ENCODE measurements at regions not wholly inside any gene's neighbourhood (a gene's known extent, or its start where the extent isn't known, plus 50 kb on each side); places are given as distances from the start of the nearest gene placed in this dataset.

GRCh38 chr3:83823095-83823494, 1135.7 kb upstream of the CADM2 start:
- in situ Hi-C loops (cut with HindIII; ENCODE audit: low pct_unique_long_range_greater_than_20kb, low sequenced_read_pairs), result no loop called here
- DNase-seq (ENCODE audit: low read depth, low spot score), result no peak

DNA sequence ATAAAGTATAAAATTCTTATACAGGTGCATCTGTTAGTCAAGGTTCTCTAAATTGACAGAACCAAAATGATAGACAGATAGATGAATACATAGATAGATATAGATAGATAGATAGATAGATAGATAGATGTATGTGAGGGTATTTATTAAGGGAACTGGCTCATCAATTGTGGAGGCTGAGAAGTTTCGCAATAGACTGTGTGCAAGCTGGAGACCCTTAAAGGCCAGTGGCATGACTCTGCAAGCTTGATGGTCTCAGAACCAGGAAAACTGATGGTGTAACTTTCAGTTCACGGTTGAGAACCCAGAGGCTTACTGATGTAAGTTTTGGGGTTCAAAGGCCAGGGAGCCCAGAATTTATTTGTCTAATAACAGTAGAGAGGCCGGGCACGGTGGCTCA, 1123.7 kb upstream of the CADM2 start:
- DNase-seq (ENCODE audit: low read depth, low spot score), result no peak
- in situ Hi-C loops (cut with HindIII; ENCODE audit: low pct_unique_long_range_greater_than_20kb, low sequenced_read_pairs), result no loop called here

- no peak for DNase-seq (ENCODE audit: low read depth, low spot score)
Measured at GRCh38 chr3:83842511-83842910, 1116.3 kb upstream of the CADM2 start.

GRCh38 chr3:83843716-83844115, 1115.1 kb upstream of the CADM2 start:
- in situ Hi-C loops (cut with HindIII; ENCODE audit: low pct_unique_long_range_greater_than_20kb, low sequenced_read_pairs), result no loop called here
- no peak for DNase-seq (ENCODE audit: low read depth, low spot score)

More at GRCh38 chr3:83842511-83842910, 1116.3 kb upstream of the CADM2 start:
- in situ Hi-C loops (cut with HindIII; ENCODE audit: low pct_unique_long_range_greater_than_20kb, low sequenced_read_pairs), result no loop called here

DNA sequence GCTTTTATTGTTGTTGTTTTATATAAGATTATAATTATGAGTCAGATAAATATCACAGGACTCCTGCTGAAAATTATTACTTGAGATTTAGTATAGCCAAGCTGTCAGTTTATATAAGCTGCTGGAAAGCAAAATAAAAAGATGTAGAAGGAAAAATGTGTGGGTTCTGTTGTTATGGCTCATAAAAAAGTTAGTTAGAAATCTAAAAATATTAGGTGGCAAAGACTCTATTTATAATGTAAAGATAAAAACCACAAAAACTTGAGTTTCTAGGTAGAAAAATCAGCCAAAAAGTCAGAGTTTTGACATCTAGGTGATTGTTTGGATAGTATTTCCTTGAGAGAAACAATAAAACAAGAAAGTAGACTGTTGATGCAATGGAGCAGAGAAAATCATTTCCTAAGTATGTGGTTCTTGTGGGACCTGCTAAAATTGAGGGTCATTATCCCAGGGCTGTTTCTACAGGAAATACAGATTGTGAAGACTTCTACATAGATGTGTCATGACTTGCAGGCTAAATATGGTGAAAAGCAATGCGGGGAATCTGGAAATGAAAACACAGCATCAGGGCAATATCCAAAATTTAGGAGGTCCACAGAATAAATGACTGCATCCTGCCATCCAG, 1109.6 kb upstream of the CADM2 start:
- in situ Hi-C loops (cut with HindIII; ENCODE audit: low pct_unique_long_range_greater_than_20kb, low sequenced_read_pairs), result no loop called here
- no peak for DNase-seq (ENCODE audit: low read depth, low spot score)

- DNase-seq (ENCODE audit: low read depth, low spot score), result no peak
- in situ Hi-C loops (cut with HindIII; ENCODE audit: low pct_unique_long_range_greater_than_20kb, low sequenced_read_pairs), result no loop called here
Measured at GRCh38 chr3:83863380-83863779, 1095.4 kb upstream of the CADM2 start.

GRCh38 chr3:83868909-83869567, 1089.8 kb upstream of the CADM2 start:
- in situ Hi-C loops (cut with HindIII; ENCODE audit: low pct_unique_long_range_greater_than_20kb, low sequenced_read_pairs), result no loop called here
- no peak for DNase-seq (ENCODE audit: low read depth, low spot score)

DNA sequence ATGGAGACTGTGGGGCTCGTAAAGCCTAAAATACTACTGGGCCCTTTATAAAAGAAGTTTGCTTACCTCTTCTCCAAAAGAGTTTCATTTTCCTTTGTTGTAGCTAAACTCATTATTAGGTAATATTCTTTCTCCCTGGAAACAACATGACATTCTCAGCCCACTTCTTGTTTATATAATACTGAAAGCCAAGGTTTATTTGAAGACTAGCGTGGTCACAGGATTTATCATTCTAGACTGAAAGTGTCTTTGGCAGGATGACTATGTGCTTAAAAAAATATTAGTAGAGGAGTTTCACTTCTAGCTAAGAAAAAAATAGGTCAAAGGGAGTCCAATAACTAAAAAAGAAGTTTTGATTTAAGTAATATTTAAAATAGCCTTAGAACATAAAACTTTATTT, 1085.2 kb upstream of the CADM2 start:
- in situ Hi-C loops (cut with HindIII; ENCODE audit: low pct_unique_long_range_greater_than_20kb, low sequenced_read_pairs), result no loop called here
- DNase-seq (ENCODE audit: low read depth, low spot score), result no peak

GRCh38 chr3:83877910-83878309, 1080.9 kb upstream of the CADM2 start:
- in situ Hi-C loops (cut with HindIII; ENCODE audit: low pct_unique_long_range_greater_than_20kb, low sequenced_read_pairs), result no loop called here
- DNase-seq (ENCODE audit: low read depth, low spot score), result no peak

- DNase-seq (ENCODE audit: low read depth, low spot score), result no peak
- in situ Hi-C loops (cut with HindIII; ENCODE audit: low pct_unique_long_range_greater_than_20kb, low sequenced_read_pairs), result no loop called here
Measured at GRCh38 chr3:83882701-83883100, 1076.1 kb upstream of the CADM2 start.

DNA sequence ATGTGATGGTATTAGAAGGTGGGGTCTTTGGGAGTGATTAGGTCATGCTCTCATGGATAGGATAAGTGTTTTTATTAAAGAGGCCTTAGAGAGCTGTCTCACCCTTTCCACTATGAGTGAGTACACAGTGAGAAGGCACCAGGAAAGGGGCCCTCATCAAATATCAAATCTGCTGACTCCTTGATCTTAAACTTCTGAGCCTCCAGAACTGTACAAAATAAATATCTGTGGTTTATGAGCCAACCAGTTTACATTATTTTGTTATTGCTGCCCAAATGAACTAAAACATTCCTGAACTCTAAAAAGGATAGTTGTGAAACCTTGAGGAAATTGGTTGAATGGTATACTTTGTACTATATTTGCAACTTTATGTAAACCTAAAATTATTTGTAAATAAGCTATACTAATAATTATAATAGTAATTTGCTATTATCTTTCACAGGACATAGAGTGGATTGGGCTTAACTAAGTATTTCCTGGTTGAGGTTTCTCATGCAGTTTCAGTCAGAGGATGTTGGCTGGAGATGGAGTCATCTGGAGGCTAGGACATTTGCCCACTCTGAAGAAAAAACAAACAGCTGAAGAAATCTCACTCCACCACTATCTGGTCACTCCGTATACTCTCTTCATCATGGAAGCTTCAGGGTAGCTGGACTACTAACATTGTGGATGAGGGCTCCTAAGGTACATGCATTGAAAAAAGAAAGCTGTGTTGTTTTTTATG, 1068.6 kb upstream of the CADM2 start:
- no peak for DNase-seq (ENCODE audit: low read depth, low spot score)
- in situ Hi-C loops (cut with HindIII; ENCODE audit: low pct_unique_long_range_greater_than_20kb, low sequenced_read_pairs), result no loop called here

DNA sequence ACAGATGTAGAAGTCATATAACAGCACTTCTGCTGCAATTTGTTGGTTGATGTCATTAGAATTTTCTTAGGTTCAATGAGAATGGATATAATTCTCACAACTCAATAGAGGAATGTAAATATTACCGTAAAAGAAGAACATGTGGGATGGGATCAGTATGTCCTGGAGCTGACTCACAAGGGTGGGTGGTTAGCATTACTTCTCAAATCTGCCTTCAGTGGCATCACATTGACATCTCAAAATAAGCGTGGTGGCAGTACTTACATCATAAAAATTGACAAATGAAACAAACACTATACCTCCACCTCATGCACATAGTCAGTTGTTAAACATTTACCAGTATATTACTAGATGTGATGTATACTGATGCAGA, 1068.0 kb upstream of the CADM2 start:
- in situ Hi-C loops (cut with HindIII; ENCODE audit: low pct_unique_long_range_greater_than_20kb, low sequenced_read_pairs), result no loop called here
- no peak for DNase-seq (ENCODE audit: low read depth, low spot score)

DNA sequence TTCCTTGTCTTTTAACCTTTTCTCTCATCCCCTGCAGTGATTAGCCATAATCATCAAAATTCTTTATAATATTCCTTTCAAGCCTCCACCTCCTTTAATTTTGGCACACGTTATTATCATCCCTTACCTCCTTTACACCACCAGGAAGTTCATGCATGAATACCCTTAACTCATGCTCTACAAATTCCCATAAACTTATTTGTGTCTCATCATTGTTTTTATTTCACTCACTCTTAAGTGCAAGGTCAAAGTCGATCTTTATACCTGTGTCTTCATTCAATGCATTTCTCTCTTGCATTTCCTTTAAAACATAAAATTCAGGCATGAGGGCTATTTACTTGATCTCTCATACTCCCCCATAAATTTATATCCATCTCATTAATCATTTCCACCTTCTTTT, 1064.6 kb upstream of the CADM2 start:
- in situ Hi-C loops (cut with HindIII; ENCODE audit: low pct_unique_long_range_greater_than_20kb, low sequenced_read_pairs), result no loop called here
- DNase-seq (ENCODE audit: low read depth, low spot score), result no peak

DNA sequence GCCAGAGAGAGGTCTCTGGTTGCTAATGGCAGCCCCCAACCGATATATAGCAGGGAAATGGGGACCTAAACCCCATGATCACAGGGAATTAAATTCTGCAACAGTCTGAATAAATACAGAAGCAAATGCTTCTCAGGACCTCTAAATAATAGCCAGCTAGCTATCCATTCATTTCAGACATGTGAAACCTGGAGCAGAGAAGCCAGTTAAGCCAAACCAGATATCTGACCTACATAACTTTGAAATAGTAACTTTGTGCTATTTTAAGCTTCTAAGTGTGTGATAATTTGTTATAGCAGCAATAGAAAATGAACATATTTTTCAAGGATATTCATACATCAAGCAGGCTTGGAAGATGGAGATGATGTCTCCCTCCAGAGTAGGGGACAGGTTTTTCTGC, 1062.9 kb upstream of the CADM2 start:
- in situ Hi-C loops (cut with HindIII; ENCODE audit: low pct_unique_long_range_greater_than_20kb, low sequenced_read_pairs), result no loop called here
- DNase-seq (ENCODE audit: low read depth, low spot score), result no peak

GRCh38 chr3:83902787-83903533, 1055.8 kb upstream of the CADM2 start:
- DNase-seq (ENCODE audit: low read depth, low spot score), result no peak
- in situ Hi-C loops (cut with HindIII; ENCODE audit: low pct_unique_long_range_greater_than_20kb, low sequenced_read_pairs), result no loop called here

DNA sequence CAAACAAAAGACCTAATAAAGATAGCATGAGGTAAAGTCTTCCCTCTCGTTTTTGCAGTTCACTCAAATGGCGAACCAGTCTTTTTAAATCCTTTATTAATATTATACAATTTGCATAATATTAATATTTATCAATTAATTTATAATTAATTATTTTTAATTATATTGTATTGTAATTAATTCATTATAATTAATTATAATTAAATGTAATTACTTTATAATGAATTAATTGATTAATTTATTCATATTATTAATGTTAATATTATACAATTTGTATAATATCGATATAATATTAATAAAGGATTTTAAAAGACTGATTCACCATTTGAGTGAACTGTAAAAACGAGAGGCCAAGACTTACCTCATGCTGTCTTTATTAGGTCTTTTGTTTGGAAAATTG, 1045.4 kb upstream of the CADM2 start:
- no peak for DNase-seq (ENCODE audit: low read depth, low spot score)
- in situ Hi-C loops (cut with HindIII; ENCODE audit: low pct_unique_long_range_greater_than_20kb, low sequenced_read_pairs), result no loop called here

- peak; percentile 94 for DNase-seq (ENCODE audit: low read depth, low spot score)
- in situ Hi-C loops (cut with HindIII; ENCODE audit: low pct_unique_long_range_greater_than_20kb, low sequenced_read_pairs), result no loop called here
Measured at GRCh38 chr3:83926291-83926690, 1032.5 kb upstream of the CADM2 start.

DNA sequence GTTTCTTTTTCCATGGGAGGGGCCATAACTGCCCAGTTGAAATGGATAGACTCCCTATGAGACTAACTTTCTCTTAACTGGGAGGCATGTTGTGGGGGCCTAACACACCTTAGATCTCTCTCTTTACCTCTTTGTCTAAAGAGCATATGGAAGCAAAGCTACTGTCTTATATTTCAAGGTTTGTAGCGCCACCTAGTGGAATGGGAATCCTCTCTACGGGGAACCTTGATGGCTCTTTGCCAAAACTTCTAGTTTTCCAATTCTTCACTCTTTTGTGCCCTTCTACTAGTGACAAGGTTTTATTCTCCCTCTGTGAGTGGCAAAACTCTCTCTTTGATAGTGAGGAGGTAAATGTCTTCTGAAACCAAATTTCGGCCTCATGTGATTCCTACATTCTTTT, 1030.4 kb upstream of the CADM2 start:
- in situ Hi-C loops (cut with HindIII; ENCODE audit: low pct_unique_long_range_greater_than_20kb, low sequenced_read_pairs), result no loop called here
- DNase-seq (ENCODE audit: low read depth, low spot score), result peak; percentile 85
